ENCODE measurements at regions not wholly inside any gene's neighbourhood (a gene's known extent, or its start where the extent isn't known, plus 50 kb on each side); places are given as distances from the start of the nearest gene placed in this dataset.

- Histone ChIP-seq H3K36me3 (ENCODE audit: insufficient read depth, low read length) (no peaks in the 10 kb centered on the region), H3K4me2 (ENCODE audit: low read length) (no peak overlapping the region), H3K4me1 (ENCODE audit: control insufficient read depth, insufficient read depth, low read length) (no peaks in the 10 kb centered on the region), H3K27me3 (ENCODE audit: control insufficient read depth, insufficient read depth, low read length) (no peaks in the 10 kb centered on the region), H3K9ac (ENCODE audit: low read depth, low read length) (no peak overlapping the region), H3K9me3 (replicated peaks; ENCODE audit: low read length) (no peaks in the 10 kb centered on the region), H3K4me3 (ENCODE audit: low read length) (no peak overlapping the region)
Measured at GRCh38 chr13:73733706-73734105, 400.5 kb downstream of the KLF12 start.

- Histone ChIP-seq H3K36me3 (ENCODE audit: insufficient read depth, low read length) (no peaks in the 10 kb centered on the region), H3K9ac (ENCODE audit: low read depth, low read length) (no peak overlapping the region), H3K4me2 (ENCODE audit: low read length) (no peak overlapping the region), H3K27me3 (ENCODE audit: control insufficient read depth, insufficient read depth, low read length) (no peaks in the 10 kb centered on the region), H3K9me3 (replicated peaks; ENCODE audit: low read length) (no peaks in the 10 kb centered on the region), H3K4me3 (ENCODE audit: low read length) (no peak overlapping the region), H3K4me1 (ENCODE audit: control insufficient read depth, insufficient read depth, low read length) (no peaks in the 10 kb centered on the region)
Measured at GRCh38 chr13:73732350-73732749, 401.9 kb downstream of the KLF12 start.

- Histone ChIP-seq H3K9me3 (replicated peaks; ENCODE audit: low read length) (no peaks in the 10 kb centered on the region), H3K4me1 (ENCODE audit: control insufficient read depth, insufficient read depth, low read length) (no peaks in the 10 kb centered on the region), H3K36me3 (ENCODE audit: insufficient read depth, low read length) (no peaks in the 10 kb centered on the region), H3K27me3 (ENCODE audit: control insufficient read depth, insufficient read depth, low read length) (no peaks in the 10 kb centered on the region), H3K4me3 (ENCODE audit: low read length) (no peak overlapping the region), H3K4me2 (ENCODE audit: low read length) (no peak overlapping the region), H3K9ac (ENCODE audit: low read depth, low read length) (no peak overlapping the region)
Measured at GRCh38 chr13:73731564-73731963, 402.6 kb downstream of the KLF12 start.

- no peak overlapping the region for H3K4me3 ChIP-seq (ENCODE audit: low read length)
- no peak overlapping the region for H3K4me2 ChIP-seq (ENCODE audit: low read length)
- H3K36me3 ChIP-seq (ENCODE audit: insufficient read depth, low read length): no peaks in the 10 kb centered on the region
- H3K4me1 ChIP-seq (ENCODE audit: control insufficient read depth, insufficient read depth, low read length): no peaks in the 10 kb centered on the region
- no peaks in the 10 kb centered on the region for H3K27me3 ChIP-seq (ENCODE audit: control insufficient read depth, insufficient read depth, low read length)
- H3K9ac ChIP-seq (ENCODE audit: low read depth, low read length): no peak overlapping the region
- no peaks in the 10 kb centered on the region for H3K9me3 ChIP-seq (replicated peaks; ENCODE audit: low read length)
Measured at GRCh38 chr13:73730014-73730413, 404.2 kb downstream of the KLF12 start.

GRCh38 chr13:73729046-73729445, 405.2 kb downstream of the KLF12 start:
- H3K36me3 ChIP-seq (ENCODE audit: insufficient read depth, low read length): no peaks in the 10 kb centered on the region
- H3K9me3 ChIP-seq (replicated peaks; ENCODE audit: low read length): no peaks in the 10 kb centered on the region
- no peaks in the 10 kb centered on the region for H3K4me1 ChIP-seq (ENCODE audit: control insufficient read depth, insufficient read depth, low read length)
- H3K4me2 ChIP-seq (ENCODE audit: low read length): no peak overlapping the region
- H3K27me3 ChIP-seq (ENCODE audit: control insufficient read depth, insufficient read depth, low read length): no peaks in the 10 kb centered on the region
- no peak overlapping the region for H3K9ac ChIP-seq (ENCODE audit: low read depth, low read length)
- H3K4me3 ChIP-seq (ENCODE audit: low read length): no peak overlapping the region

GRCh38 chr13:73722120-73722519, 412.1 kb downstream of the KLF12 start:
- no peaks in the 10 kb centered on the region for H3K27me3 ChIP-seq (ENCODE audit: control insufficient read depth, insufficient read depth, low read length)
- H3K9ac ChIP-seq (ENCODE audit: low read depth, low read length): no peak overlapping the region
- no peaks in the 10 kb centered on the region for H3K9me3 ChIP-seq (replicated peaks; ENCODE audit: low read length)
- no peaks in the 10 kb centered on the region for H3K36me3 ChIP-seq (ENCODE audit: insufficient read depth, low read length)
- H3K4me2 ChIP-seq (ENCODE audit: low read length): no peak overlapping the region
- H3K4me1 ChIP-seq (ENCODE audit: control insufficient read depth, insufficient read depth, low read length): peaks cover 7% of the 10 kb centered on the region
- H3K4me3 ChIP-seq (ENCODE audit: low read length): no peak overlapping the region

GRCh38 chr13:73721571-73721970, 412.6 kb downstream of the KLF12 start:
- Histone ChIP-seq H3K9ac (ENCODE audit: low read depth, low read length) (no peak overlapping the region), H3K4me1 (ENCODE audit: control insufficient read depth, insufficient read depth, low read length) (peaks cover 7% of the 10 kb centered on the region), H3K4me2 (ENCODE audit: low read length) (no peak overlapping the region), H3K4me3 (ENCODE audit: low read length) (no peak overlapping the region), H3K36me3 (ENCODE audit: insufficient read depth, low read length) (no peaks in the 10 kb centered on the region), H3K9me3 (replicated peaks; ENCODE audit: low read length) (no peaks in the 10 kb centered on the region), H3K27me3 (ENCODE audit: control insufficient read depth, insufficient read depth, low read length) (no peaks in the 10 kb centered on the region)

GRCh38 chr13:73720216-73720840, 413.9 kb downstream of the KLF12 start:
- H3K27me3 ChIP-seq (ENCODE audit: control insufficient read depth, insufficient read depth, low read length): no peaks in the 10 kb centered on the region

GRCh38 chr13:73718246-73718645, 416.0 kb downstream of the KLF12 start:
- Histone ChIP-seq H3K4me2 (ENCODE audit: low read length) (no peak overlapping the region), H3K9me3 (replicated peaks; ENCODE audit: low read length) (no peaks in the 10 kb centered on the region), H3K9ac (ENCODE audit: low read depth, low read length) (no peak overlapping the region), H3K4me3 (ENCODE audit: low read length) (no peak overlapping the region), H3K4me1 (ENCODE audit: control insufficient read depth, insufficient read depth, low read length) (peaks cover 25% of the 10 kb centered on the region), H3K27me3 (ENCODE audit: control insufficient read depth, insufficient read depth, low read length) (no peaks in the 10 kb centered on the region), H3K36me3 (ENCODE audit: insufficient read depth, low read length) (peaks cover 13% of the 10 kb centered on the region)

More at GRCh38 chr13:73720216-73720840, 413.9 kb downstream of the KLF12 start:
- no peak overlapping the region for H3K4me2 ChIP-seq (ENCODE audit: low read length)
- no peaks in the 10 kb centered on the region for H3K36me3 ChIP-seq (ENCODE audit: insufficient read depth, low read length)
- H3K4me3 ChIP-seq (ENCODE audit: low read length): no peak overlapping the region
- H3K9ac ChIP-seq (ENCODE audit: low read depth, low read length): no peak overlapping the region
- H3K4me1 ChIP-seq (ENCODE audit: control insufficient read depth, insufficient read depth, low read length): peaks cover 14% of the 10 kb centered on the region
- no peaks in the 10 kb centered on the region for H3K9me3 ChIP-seq (replicated peaks; ENCODE audit: low read length)

GRCh38 chr13:73717632-73718031, 416.6 kb downstream of the KLF12 start:
- no peak overlapping the region for H3K4me2 ChIP-seq (ENCODE audit: low read length)
- H3K4me1 ChIP-seq (ENCODE audit: control insufficient read depth, insufficient read depth, low read length): peaks cover 25% of the 10 kb centered on the region

GRCh38 chr13:73715911-73716510, 418.2 kb downstream of the KLF12 start:
- H3K9me3 ChIP-seq (replicated peaks; ENCODE audit: low read length): no peaks in the 10 kb centered on the region
- peaks cover 25% of the 10 kb centered on the region for H3K4me1 ChIP-seq (ENCODE audit: control insufficient read depth, insufficient read depth, low read length)
- peaks cover 21% of the 10 kb centered on the region for H3K36me3 ChIP-seq (ENCODE audit: insufficient read depth, low read length)
- H3K4me2 ChIP-seq (ENCODE audit: low read length): no peak overlapping the region
- H3K4me3 ChIP-seq (ENCODE audit: low read length): no peak overlapping the region
- H3K9ac ChIP-seq (ENCODE audit: low read depth, low read length): no peak overlapping the region
- H3K27me3 ChIP-seq (ENCODE audit: control insufficient read depth, insufficient read depth, low read length): no peaks in the 10 kb centered on the region

More at GRCh38 chr13:73717632-73718031, 416.6 kb downstream of the KLF12 start:
- Histone ChIP-seq H3K36me3 (ENCODE audit: insufficient read depth, low read length) (peaks cover 17% of the 10 kb centered on the region), H3K9ac (ENCODE audit: low read depth, low read length) (no peak overlapping the region), H3K27me3 (ENCODE audit: control insufficient read depth, insufficient read depth, low read length) (no peaks in the 10 kb centered on the region), H3K4me3 (ENCODE audit: low read length) (no peak overlapping the region), H3K9me3 (replicated peaks; ENCODE audit: low read length) (no peaks in the 10 kb centered on the region)

Data from skeletal muscle satellite cell (primary cell).